HG03095 (cell line): ENCODE measurements at regions not wholly inside any gene's neighbourhood (a gene's known extent, or its start where the extent isn't known, plus 50 kb on each side); places are given as distances from the start of the nearest gene placed in this dataset.
"Not testable (repeated sequence)": the region's sequence is repeated elsewhere in the genome, so short reads cannot be mapped to it uniquely, and the experiment has no call there.

Source experiments
- ATAC-seq: cut with Tn5 transposase; IDR thresholded peaks from one replicate; pipeline ENCODE4 v1.9.1; 2021; ENCODE audit warnings: moderate library complexity; ENCODE audit not compliant: unreplicated experiment

DNA sequence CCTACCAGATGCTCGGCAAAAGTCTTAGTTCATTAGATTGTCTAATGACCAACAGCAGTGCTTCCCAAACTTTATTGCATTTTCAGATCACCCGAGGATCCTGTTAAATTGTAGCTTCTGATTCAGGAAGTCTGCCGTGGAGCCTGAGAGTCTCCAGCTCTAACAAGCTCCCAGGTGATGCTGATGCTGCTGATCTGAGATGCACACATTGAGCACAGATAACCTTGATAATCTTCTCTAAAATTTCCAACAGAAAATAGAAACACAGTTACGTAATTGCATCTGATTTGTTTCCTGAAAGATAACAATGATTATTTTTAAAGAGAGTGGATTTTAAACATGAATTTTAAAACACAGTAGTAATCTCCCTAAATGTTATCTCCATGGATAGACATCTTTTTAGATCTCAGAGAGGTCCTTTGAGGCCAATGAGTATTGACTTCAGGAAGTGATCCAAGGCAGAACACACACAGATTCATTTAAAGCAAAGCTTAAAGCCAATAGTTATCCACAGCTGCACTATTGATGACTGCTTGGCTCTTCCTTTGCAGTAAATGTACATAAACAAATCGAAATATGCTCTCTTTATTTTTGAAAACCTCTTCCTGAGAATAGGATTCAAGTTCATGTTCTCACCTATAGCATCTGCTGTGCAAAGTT, 122.8 kb upstream of the TNPO1 start:
- no peak for ATAC-seq

DNA sequence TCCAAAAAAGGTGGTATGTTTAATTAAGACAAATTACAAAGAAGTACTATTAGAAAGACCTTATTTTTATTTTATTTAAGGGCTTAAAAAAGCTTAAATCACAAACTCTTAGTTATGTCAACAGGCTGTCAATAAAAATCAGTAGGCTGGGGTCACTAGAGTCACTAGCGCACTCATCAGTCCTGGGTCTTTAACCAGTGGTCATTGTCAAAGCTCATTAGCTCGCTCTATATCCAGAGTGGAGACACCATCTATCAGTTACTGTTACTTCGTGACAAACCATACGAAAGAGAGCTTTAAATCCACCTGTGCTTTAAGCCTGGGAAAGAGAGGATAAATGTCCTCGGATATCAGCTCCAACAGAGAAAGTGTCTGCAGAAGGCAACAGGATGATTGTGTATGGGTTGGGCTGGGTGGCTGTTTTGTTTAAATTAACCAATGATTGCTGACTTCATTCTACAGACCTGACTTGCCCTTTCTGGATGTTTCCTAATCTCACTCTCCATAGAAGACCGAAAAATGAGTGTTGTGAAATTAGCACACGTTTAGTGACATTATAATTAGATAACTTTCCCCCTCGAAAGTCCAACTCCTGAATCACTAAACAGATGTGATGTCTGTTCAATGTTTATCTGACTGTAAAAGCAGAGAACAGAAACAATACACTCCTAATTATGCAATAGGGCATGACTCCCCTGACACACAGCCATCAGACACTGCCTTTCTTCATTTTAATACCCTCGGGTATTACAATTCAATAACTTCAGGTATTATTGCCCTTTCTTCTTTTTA, 123.6 kb upstream of the TNPO1 start:
- no peak for ATAC-seq

DNA sequence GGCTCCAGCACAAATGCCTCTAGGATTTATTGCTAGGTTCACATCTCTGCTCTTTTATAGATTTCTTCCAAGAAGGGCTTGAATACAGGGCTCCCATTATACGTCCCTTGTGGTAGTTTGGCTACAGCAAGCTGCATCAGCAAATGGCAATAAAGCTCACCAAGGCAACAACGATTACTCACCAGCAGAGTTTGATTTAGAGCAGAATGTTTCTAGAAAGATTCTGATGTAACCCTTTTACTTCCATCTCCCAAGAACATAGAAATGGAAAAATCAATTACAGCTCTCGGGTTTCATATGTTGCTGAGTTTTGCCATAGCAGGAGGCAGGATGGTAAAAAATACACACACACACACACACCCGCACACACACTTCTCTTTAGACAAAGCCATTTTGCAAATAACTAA, 124.2 kb upstream of the TNPO1 start:
- ATAC-seq = no peak

DNA sequence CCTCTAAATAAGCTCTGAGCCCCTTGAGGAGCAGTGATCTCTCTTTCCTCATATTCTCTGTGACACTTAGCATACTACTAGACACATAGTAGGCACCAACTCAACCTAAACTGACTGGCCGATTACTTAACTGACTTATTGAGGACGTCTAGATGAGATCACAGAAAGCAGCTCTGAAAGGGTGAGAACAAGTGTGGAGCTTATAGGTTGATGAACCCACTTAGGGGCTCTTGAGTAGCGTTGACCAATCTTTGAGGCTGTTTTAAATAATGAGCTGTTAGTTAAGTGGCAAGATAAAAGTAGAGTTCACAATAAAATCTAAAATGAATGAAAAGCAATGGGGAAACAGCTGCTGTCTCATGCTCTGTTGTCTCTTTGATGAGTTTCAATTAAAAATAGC, 124.7 kb upstream of the TNPO1 start:
- no peak for ATAC-seq

DNA sequence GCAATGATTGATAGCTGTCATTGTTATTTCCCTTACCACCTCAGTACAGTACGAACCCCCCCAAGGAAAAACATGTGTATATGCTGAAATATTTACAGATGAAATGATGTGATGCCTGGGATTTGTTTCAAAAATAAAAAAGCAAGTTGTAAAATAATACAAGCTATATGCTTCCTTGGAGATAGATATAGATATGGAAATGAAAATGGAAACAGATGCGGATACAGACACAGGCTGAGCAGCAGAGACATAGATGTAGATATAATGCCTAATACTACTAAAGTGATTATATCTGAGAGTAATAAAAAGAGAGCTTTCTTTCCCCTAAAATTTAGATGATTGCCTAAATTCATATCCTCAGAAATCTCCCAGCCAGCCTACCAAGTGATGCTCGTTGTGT, 127.5 kb upstream of the TNPO1 start:
- ATAC-seq = no peak

DNA sequence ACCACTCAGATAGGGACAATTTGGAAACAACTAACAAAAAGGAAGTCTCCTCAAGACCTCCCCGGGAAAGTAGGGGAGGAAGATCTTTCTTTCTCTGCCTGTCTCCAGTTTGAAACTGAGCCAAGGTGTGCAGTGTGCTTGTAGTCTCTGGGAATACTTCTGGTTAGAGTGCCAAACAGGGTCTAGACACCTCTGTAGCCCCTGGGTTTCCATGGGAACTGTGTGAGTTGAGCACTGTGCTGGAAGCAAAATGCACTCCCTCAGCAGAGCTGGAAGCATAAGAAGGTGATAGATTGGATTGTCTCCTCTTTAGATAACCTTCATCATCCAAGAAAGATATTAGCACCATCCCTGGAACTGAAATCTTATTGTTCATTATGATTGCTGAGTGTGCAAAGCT, 129.2 kb upstream of the TNPO1 start:
- no peak for ATAC-seq

DNA sequence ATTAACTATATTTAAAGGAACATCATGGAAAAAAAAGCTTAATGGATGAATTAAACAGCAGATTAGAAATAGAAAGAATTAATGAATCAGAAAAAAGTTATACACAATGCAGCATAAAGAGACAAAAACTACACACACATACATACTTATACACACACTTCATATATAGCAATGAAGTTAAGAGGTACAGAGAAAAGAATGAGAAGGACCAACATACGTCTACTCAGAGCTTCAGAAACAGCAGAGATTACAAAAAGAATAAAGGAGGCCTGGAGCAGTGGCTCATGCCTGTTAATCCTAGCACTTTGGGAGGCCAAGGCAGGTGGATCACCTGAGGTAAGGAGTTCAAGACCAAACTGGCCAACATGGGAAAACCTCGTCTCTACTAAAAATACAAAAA, 133.9 kb upstream of the TNPO1 start:
- ATAC-seq = no peak

DNA sequence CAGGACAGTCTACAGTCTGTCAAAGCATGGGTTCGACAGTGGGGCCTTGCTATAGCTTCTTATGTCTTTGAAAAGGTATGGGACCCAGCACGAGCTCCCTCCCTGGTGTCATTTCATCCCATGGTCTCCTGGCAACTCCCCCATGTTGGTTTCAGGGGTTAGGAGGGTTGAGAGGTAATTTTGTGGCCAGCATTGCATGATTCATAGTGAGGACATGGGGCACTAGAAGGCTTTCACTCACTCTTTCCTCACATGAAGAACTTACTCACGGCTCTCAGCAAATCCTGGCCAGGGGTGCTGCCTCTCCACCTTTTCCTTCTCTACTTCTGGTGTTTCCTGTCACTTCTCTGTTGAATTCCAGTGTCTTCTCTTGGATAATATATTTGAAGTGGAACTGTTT, 134.7 kb upstream of the TNPO1 start:
- ATAC-seq = no peak

DNA sequence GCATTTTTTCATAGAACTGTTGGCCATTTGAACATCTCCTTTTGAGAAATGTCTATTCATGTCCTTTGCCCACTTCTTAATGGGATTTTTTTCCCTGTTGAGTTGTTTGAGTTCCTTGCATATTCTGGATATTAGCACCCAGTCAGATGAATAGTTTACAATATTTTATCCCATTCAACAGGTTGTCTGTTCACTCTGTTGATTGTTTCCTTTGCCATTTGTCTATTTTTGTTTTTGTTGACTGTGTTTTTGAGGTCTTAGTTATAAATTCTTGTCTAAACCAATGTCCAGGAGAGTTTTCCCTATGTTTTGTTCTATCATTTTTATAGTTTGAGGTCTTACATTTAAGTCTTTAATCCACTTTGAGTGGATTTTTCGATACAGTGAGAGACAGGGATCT, 139.0 kb upstream of the TNPO1 start:
- no peak for ATAC-seq

DNA sequence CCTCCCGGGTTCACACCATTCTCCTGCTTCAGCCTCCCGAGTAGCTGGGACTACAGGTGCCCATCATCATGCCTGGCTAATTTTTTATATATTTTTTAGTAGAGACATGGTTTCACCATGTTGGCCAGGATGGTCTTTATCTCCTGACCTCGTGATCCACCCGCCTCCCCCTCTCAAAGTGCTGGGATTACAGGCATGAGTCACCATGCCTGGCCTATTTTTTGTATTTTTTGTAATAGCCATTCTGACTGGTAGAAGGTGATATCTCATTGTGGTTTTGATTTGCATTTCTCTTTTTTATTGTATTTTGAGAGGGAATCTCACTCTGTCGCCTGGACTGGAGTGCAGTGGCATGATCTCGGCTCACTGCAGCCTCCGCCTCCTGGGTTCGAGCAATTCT, 139.6 kb upstream of the TNPO1 start:
- not testable (repeated sequence) for ATAC-seq

DNA sequence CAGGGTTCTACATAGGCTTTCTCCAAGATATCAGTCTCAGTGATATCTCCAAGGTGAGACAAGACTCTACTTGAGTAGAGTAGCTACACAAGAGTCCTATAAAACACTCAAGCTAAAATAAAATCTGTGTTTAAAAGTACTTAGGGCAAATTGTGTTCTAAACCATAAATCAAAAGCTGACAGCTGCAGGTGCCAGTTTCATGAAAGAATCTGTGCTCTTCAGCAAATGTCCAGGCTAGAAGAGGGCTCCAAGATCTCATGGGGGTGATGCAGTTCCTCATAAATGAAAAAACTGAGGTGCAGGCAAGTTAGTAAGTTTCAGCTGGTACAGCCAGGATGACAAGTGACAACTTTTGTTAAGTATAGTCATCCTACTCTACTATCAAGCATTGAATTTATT, 142.8 kb upstream of the TNPO1 start:
- ATAC-seq = no peak

DNA sequence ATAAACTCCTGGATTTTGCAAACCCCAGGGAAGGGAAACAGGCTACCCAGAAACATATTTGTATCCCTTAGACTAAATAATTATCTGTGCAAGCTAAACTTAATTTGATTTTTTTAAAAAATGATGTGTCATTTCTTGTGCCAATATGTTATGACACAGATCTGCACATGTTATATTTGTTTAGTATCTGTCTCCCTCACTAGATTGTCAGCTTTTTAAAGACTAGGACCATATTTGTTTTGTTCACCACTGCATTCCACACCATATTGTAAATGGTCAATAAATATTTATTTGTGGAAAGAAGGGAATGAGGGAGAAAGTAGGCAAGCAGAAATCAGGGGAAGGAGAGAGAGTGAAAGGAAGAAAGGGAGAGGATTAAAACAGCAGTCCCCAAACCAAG, 143.3 kb upstream of the TNPO1 start:
- ATAC-seq = no peak

DNA sequence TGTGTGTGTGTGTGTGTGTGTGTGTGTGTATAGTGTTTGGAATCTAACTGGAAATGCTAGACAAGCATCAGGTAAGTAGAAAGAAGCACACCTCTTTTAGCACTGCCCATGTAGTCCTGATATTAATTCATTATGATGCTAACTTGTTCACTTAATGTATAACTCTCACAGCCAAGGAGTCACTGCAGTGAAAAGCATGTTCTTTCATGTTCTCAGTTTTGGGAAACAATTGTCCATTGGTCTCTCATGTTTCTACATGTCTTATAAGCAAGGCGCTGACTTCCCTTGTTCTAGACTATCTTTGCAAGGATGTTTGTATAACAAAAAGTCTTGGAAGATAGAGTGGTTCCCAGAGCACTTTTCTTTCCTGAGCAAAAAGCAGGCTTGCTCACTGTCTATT, 148.8 kb upstream of the TNPO1 start:
- no peak for ATAC-seq

DNA sequence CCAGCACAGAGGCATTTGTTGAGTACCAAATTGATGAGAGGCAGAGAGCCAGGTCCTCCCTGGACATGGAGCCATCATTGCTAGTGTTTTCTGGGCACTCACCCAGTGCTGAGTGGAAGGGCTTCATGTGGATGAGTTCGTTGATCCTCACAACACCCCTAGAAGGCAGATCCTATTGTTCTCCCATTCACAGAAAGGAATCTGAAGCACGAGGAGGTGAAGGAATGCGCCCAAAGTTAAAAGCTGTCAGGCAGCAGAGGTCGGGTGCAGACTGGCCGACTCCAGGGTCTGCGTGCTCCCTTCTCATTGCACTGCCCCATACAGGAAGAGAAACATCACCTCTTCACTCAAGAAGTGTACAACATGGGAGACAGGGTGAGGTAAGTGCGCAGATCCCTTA, 153.5 kb upstream of the TNPO1 start:
- ATAC-seq = no peak

DNA sequence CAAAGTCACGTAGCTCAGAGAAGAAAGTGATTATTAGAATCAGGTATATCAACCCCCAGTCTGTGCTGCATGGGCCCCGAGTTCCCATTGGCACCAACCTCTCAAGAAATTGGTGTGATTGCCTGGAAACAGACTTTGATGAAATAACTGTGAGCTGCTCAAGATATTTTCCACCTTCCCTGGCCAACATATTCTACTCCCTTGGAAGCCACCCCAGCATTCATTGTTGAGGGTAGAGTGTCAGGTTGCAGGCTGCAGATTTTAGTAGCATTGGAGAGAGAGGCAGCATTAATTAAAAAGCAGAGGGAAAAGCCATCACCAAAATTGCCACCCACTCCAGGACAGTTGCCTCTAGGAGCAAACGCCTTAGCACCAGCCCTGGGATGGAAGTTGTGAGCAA, 154.2 kb upstream of the TNPO1 start:
- ATAC-seq = no peak

DNA sequence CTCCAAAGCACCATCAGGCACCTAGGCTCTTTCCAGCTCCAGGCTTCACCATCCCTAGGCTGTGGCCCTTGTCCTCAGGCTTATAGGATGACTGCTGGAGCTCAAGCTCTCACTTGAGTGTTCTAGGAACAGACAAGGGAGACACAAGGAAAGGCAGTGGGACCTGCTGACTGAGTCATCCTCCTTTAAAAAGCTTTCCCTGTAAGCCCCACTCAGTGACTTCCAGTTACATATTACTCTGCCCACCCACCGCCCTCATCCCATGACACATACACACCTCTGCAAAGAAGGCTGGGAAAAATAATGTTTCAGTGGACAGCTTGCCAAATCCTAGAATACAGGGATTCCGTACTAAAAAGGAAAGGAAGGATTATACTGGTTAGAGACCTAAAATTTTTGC, 154.2 kb upstream of the ZNF366 start:
- ATAC-seq = no peak

DNA sequence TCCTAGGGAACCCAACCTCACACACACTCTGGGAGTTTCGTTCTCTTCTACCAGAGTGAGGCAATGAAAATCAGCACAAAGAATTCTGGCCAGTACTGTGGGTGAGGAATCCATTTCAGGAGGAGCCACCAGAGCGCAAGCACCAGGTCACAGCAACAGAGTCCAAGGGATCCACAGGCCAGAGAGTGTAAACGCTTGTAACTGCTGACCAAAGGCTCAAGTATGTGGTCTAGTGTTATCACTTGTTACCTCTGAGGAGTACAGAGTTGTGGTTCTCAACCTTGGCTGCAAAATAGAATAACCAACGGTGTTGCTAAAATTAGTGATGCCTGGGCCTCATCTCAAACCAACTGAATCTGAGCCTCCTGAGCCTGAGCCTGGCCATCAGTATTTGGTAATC, 152.5 kb upstream of the ZNF366 start:
- no peak for ATAC-seq

DNA sequence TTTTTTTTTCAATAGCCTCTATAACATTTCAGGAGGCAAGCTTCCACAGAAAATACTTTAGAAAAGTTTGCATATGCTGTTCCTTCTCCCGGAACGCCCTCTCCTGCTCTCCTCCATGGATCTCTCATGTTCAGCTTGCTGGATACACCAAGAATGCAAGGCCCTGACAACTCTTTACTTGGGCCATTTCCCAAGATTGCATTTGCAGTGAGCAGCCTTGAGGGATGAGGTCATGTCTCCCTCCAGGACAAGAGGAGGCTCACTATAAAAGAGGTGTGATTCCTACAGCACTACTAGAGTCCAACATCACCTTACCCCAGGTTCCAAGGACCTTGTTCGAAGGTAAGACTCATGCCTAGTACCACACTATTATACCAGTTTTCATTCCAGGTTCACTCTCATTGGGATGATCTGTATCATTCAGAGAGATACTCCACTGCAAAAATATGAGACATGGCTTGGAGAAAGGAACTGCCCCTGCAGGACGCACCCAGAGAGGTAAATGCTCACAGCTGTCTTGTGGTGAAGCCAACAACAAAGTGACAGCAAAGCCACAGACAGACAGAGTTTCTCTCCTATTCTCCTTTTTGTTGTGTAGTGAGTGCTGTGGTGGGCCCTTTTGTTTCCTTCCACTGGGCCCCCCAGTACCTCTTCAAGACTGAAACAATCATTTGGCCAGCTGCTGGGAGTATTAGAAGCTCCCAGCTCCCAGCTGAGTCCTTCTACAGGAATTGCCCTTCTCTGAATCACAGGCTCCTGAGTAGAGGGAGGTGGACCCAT, 151.7 kb upstream of the ZNF366 start:
- ATAC-seq = no peak

DNA sequence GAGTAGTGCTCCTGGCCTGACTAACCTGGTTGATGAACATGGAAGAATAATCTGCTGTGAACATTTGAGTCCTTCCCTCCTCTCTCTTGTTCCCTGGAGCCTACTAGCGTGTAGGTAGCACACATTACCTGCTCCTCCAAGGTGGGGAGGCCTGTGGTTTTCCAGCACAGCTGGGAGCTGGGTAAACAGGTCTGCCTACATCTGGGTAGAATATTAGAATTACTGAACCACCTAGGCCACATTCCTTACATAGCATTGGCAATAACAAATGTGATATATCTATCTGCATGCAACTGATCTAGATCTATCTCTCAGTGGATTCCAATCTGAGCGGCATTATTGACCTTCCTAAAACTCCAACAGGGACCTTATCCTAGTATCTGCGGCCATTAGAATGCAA, 151.0 kb upstream of the ZNF366 start:
- no peak for ATAC-seq

DNA sequence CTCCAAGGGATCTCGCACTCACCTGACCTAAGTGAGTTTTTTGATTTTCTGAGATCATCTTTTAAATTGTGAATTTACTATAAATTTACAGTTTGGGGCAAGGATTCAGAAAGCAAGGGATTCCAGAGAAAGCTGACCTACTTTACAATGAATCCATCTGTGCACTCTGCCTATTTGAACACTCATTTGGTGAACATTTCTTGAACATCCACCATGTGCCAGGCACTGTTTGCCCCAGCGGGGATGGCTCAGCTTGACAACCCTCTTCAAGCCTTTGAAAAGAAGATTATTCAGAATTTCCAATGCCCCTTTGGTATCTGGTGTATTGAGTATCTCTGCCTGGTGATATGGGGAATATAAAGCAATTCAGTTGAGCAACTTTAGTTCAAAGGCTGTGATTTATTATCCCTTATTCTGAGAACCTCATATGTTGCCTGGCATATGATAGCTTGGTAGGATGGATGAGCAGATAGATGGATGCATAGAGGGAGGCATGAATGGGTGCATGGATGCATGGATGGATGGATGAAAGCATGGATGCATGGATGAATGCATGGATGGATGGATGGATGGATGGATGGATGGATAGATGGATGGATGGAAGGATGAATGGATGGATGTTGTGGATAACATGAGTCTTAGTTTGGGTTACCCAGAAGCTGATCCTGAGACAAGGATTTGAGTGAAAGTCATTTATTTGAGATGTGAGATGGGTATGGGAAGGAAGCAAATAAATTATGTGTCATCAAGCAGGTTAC, 149.7 kb upstream of the ZNF366 start:
- ATAC-seq = no peak

DNA sequence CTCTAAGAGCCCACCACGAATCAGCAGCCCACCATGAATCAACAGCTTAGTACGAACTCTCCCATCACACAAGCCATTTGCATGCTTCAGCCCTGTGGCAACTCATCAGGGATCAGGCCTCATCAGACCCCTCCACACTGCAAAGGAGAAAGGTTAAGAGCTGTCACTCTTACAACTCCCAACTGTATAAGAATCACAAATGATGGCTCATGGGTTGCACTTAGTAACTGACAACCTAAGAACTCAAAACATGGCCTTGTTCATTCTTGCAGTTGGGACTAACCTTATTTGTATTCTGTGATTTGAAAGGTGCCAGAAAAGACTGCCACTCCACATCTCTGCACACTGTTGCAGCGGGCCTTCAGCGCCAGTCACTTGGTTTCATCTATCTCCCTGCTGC, 149.1 kb upstream of the ZNF366 start:
- ATAC-seq = no peak
